Ramos (cell line): ENCODE measurements at regions not wholly inside any gene's neighbourhood (a gene's known extent, or its start where the extent isn't known, plus 50 kb on each side); places are given as distances from the start of the nearest gene placed in this dataset.

Experiments
- in situ Hi-C: fragments of 300-500 bp; cut with MboI; formaldehyde crosslinking; loops from one replicate; pipeline ENCODE4 v1.14.3; 2022; ENCODE audit warnings: low sequenced_read_pairs; ENCODE audit not compliant: unreplicated experiment

DNA sequence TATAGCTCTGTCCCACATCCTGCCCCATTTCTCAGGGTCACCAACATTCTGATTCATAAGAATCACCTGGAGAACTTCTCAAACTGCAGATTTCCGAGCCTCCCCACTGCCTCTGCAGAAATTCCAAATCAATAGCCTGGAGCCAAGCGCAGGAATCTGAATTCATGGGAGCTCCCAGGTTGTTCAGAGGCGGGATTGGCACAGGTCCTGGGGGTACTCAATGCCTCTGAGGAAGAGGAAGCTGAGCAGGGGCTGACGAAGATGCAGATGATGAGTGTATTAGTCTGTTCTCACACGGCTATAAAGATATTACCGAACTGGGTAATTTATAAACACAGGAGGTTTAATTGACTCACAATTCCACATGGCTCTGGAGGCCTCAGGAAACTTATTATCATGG lies 455.5 kb downstream of the MATN1 start:
- in situ Hi-C loops = no loop called here

- in situ Hi-C loops = no loop called here
Observed at GRCh38 chr1:30267046-30267445, 456.3 kb downstream of the MATN1 start.

GRCh38 chr1:30265127-30266070 lies 458.0 kb downstream of the MATN1 start:
- in situ Hi-C loops = no loop called here

- in situ Hi-C loops = no loop called here
Observed at GRCh38 chr1:30264672-30265025, 458.7 kb downstream of the MATN1 start.

- in situ Hi-C loops = no loop called here
Observed at GRCh38 chr1:30263888-30264671, 459.3 kb downstream of the MATN1 start.

GRCh38 chr1:30263405-30263804 lies 460.0 kb downstream of the MATN1 start:
- in situ Hi-C loops = no loop called here

GRCh38 chr1:30262158-30262557 lies 461.2 kb downstream of the MATN1 start:
- in situ Hi-C loops = no loop called here

DNA sequence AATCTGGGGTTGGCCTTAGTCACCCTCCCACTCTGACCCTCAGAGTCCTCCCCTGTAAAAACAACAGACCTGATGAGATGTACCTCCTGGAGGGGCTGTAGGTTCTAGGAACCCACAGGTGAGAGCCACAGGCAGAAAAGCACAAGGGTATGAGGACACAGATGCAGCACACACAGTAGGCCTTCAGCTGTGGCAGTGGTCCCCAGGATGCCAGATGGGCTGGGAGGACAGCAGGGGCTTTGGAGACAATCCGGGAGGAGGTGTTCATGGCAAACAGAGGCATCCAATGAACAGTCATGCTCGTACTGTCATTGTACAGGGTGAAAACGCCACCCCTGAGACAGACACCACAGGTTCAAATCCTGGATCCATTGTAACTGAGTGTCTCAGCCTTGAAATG lies 463.1 kb downstream of the MATN1 start:
- in situ Hi-C loops = no loop called here

GRCh38 chr1:30259631-30260030 lies 463.8 kb downstream of the MATN1 start:
- in situ Hi-C loops = no loop called here

DNA sequence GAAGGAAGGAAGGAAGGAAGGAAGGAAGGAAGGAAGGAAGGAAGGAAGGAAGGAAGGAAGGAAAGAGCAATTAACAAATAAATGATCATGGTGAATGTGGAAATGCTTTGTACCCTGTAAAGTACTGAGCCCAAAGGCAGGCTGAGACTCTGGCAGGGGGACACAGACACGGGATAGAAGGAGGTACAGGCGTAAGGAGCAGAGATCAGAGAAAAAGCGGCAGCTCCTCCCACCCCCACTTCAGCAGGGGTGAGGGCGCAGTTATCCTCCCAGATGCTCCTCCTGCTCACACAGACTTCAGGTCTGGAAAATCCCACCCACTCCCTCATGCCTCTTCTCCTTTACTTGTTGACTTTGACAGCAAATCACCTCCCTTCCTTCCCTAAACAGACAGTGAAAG lies 464.5 kb downstream of the MATN1 start:
- in situ Hi-C loops = no loop called here

- in situ Hi-C loops = no loop called here
Observed at GRCh38 chr1:30258471-30258870, 464.9 kb downstream of the MATN1 start.

GRCh38 chr1:30257742-30258380 lies 465.5 kb downstream of the MATN1 start:
- in situ Hi-C loops = no loop called here

DNA sequence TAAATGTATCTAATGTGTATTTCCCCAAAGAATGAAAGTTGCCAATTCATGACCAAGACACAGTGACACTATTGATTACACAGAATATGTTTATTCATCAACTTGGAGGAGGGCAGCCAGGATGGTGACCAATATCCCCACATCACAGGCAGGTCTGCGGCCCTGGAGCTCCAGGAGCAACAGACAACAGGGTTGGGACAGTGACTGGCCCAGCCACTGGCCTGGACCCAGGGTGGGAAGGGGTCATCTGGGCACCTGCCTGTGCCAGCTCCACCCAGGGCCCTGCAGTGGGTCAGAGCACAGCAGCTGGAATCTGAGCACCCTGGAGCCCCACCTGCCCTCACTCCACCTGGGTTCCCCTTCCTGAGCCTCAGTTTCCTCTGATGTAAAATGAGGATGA lies 466.1 kb downstream of the MATN1 start:
- in situ Hi-C loops = no loop called here

DNA sequence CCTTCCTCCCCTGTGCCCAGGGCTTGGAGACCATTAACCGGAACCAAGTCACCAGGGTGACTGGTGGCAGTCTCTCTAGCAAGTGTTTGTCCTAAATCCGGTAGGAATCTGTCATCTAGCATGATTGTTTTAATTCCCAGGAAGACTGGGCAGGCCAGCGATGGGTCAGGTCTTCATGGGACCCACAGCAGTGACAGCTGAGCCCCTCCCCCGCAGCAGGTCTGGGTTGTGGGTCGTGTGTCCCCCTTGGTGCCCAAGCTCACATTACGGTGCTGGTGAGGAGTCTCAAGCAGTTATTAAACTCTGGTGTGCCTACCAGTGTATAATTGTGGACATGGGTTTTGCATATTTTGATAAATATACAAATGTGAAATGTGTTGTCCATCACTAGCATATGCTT lies 466.5 kb downstream of the MATN1 start:
- in situ Hi-C loops = no loop called here

DNA sequence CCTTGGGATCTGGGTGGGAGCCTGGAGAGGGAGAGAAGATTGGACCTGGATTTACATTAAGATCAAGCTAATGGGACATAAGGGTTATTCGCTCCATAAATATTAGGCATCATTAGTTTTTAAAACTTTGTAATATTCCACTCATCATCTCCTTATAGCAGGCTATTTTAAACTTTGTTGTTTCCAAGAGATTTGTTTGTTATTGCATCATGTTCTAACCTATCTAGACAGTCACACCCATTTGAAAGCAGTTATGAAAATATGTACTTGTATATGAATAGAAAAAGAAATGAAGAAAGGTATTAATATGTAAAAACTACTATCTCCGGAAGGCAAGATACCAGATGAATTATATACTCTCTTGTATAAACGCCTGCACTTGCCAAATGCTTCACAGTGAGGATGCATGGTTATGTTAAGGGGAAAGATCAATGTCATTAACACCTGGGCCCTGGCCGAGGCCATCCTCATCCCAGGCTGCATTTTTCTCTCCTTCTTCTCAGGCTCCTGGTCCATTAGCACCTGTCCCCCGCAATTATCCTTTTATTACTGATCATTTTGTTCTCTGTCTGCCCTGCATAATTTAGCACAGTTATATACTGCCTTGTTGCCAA lies 468.2 kb downstream of the MATN1 start:
- in situ Hi-C loops = no loop called here

- in situ Hi-C loops = no loop called here
Observed at GRCh38 chr1:30253807-30254440, 469.5 kb downstream of the MATN1 start.

GRCh38 chr1:30253361-30253760 lies 470.0 kb downstream of the MATN1 start:
- in situ Hi-C loops = no loop called here

DNA sequence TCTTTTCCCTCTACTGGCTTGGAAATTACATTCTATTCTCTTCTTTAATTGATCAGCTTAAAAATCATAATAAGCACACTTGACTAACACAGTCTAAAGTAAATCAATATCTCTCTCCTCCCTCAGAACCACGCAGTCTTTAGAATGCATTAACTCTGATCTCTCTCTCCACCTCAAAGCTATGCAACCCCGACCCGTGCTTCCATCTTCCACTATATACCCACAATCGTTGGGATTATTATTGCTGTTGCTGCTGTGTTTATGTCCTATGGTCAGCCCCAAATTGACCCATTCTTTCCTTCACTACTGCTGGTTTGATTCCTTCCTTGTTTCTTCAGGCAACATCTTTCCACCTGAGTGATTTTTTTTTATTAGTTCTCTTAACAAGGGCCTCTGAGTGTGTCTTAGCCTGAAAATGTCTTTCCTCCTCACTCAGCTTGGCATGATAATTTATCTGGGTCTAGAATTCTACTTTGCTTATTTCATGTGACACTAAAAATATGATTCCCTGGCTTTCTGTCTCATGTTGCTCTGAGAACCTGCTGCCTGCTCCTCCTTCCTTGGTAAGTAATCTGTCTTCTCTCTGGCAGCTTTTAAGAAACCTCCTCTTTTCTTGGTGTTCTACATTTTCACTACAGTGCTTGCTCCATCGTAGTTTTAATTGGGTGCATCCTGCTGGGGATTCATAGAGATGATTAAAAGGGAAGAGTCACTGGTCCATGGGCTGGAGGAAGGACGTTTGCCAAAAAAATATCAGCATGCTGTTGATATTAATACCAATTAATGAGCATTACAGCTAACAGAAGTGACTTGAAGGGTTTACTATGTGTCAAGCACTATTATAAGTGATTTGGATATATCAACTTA lies 472.2 kb downstream of the MATN1 start:
- in situ Hi-C loops = no loop called here

DNA sequence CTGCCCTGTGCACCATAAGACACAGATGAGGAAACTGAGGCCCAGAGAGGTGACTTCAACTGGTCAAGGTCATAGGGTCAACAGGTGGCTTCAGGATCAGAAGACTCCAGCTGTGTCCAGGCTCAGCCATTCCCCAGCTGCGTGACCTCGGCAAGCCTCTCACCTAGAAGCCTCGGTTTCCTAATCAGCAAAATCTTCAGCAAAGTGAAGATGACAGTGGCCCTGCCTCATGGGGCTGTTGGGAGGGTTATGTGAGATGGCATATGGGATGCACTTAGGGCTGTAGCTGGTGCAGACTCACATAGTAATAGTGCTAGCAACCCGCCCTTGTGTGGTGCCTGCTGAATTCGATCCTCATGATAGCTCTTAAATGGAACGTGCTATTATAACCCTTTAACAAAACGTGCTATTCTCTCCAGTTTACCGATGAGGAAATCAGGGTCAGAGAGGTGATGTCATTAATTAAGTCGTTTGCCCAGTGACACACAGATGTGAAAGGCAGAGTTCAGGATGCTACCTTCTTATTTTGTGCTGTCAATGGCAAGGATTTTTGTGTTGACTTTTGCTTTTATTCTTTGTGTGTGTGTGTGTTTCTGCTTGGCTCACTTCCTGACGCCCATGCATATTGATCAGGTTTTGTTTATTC lies 472.9 kb downstream of the MATN1 start:
- in situ Hi-C loops = no loop called here
